ENCODE measurements at regions not wholly inside any gene's neighbourhood (a gene's known extent, or its start where the extent isn't known, plus 50 kb on each side); places are given as distances from the start of the nearest gene placed in this dataset.

DNA sequence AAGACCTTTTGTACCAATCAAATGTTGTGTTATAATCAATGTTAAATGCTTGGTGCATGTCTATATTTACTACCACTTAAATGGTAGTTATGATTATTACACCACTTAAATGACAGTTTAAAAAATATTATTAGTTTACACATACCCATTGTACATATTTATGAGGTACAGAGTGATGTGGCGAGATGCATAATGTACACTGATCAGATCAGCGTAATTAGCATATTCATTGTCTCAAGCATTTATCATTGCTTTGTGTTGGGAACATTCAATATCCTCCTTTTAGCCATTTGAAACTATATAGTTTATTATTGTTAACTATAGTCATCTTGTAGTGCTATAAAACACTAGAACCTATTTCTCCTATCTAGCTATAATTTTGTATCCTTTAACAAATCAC, 434.4 kb upstream of the ACTBL2 start:
- TF ChIP-seq, protein P1, sequence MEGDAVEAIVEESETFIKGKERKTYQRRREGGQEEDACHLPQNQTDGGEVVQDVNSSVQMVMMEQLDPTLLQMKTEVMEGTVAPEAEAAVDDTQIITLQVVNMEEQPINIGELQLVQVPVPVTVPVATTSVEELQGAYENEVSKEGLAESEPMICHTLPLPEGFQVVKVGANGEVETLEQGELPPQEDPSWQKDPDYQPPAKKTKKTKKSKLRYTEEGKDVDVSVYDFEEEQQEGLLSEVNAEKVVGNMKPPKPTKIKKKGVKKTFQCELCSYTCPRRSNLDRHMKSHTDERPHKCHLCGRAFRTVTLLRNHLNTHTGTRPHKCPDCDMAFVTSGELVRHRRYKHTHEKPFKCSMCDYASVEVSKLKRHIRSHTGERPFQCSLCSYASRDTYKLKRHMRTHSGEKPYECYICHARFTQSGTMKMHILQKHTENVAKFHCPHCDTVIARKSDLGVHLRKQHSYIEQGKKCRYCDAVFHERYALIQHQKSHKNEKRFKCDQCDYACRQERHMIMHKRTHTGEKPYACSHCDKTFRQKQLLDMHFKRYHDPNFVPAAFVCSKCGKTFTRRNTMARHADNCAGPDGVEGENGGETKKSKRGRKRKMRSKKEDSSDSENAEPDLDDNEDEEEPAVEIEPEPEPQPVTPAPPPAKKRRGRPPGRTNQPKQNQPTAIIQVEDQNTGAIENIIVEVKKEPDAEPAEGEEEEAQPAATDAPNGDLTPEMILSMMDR (IDR thresholded peaks at IDR 0.05): no peak
- TF ChIP-seq POLR2A (IDR thresholded peaks at IDR 0.05): no peak

Data from lower leg skin (tissue), 3 donors.